C4-2B (cell line): ENCODE measurements at regions not wholly inside any gene's neighbourhood (a gene's known extent, or its start where the extent isn't known, plus 50 kb on each side); places are given as distances from the start of the nearest gene placed in this dataset.

Experiments
- H3K27ac ChIP-seq: fragments of 450-650 bp; 2 replicates; pipeline ENCODE4 v1.5.1; 2017
- CTCF ChIP-seq: fragments of 450-650 bp; conservative IDR thresholded peaks from 2 replicates; pipeline ENCODE4 v1.5.1; 2017; ENCODE audit warnings: mild to moderate bottlenecking
- ZFX ChIP-seq: fragments of 450-650 bp; IDR thresholded peaks from 2 replicates; pipeline ENCODE4 v1.6.1; 2017

DNA sequence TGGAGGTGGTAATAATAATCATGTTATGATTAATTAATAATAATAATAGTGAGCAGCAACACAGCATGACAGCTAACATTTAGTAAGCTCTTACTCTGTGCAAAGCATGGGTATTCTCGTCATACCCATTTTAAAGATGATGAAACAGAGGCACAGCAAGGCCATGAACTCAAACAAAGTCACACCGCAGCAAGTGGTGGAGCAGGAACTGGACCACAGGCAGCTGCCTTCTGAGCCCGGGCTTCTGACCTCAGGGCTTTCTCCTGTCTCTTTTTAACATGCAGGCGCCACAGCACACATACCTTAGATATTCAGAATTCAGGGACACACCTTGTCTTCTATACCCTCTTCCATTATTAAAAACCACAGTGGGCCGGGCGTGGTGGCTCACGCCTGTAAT lies 50.7 kb upstream of the SPATA12 start:
- TF ChIP-seq ZFX (no peak), CTCF (no peak)
- no peak overlapping the region for H3K27ac ChIP-seq

DNA sequence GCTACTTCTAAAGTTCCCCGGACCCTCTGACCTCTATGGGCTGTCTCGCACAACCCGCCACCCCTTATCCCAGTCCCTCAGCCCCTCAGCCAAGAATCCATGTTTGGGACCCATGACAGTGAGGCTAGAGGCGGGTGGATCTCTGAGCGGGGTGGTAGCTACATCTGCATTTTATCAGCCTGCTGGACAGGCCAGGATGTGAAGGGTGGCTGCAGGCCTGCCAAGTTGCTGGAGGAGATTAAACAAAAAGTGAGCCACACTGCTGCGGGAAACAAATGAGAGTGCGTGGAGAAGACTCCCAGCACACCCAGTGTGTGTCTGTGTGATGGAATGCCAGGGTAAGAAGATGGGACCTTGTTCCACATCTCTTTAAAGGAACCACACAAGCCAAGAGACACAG lies 51.1 kb upstream of the SPATA12 start:
- no peak overlapping the region for H3K27ac ChIP-seq
- TF ChIP-seq ZFX = no peak
- no peak for TF ChIP-seq CTCF

- TF ChIP-seq CTCF (no peak), ZFX (no peak)
- H3K27ac ChIP-seq = peak overlapping the region; percentile 78
Measured at GRCh38 chr3:57007521-57008460, 52.7 kb upstream of the SPATA12 start.

DNA sequence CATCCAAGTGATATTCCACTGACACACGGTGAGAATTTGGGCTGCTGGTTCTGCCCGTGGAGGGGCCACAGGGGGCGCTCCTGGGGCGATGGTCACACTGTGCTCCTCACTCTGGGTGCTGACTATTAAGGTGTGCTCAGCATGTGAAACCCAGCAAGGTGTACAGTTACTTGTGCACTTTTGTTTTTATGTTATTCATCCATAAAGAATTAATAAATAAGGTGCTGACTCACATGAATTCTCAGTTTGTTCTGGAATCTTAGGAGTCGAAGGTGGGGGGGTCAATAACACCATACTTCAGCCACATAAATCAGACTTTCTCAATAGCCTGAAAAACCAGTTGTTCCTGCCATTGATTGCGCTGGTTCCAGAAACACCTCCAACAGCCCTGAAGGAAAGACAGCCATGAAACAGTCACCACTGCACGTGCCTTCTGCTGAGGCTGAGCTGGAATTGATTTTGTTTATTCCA lies 53.5 kb upstream of the SPATA12 start:
- H3K27ac ChIP-seq = peak overlapping the region; percentile 78
- TF ChIP-seq ZFX = no peak
- peak; percentile 59 for TF ChIP-seq CTCF

DNA sequence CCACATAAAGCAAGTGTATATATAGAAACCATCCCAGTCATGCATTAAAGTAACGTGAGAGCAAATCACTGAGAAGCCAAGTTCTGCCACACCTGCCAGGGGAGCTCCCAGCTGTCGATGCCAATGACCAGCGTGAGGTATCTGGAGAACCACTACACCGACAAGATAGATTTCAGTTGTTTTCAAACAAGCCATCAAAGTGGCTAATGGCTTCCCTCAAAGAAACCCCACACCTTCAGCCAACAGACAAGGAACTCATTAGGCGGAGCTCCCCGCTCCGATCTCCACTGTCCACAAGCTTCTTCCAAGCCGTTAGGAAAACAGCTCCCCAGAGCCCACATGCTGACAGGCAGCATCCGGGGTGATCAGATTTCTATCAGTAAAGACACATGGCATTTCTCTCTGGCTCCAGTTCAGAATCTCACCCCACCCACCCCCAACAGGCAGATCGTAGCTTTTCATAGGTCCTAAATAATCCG lies 54.2 kb upstream of the SPATA12 start:
- H3K27ac ChIP-seq = peak overlapping the region; percentile 78
- TF ChIP-seq ZFX (no peak), CTCF (no peak)

GRCh38 chr3:57004229-57004628 lies 56.2 kb upstream of the SPATA12 start:
- H3K27ac ChIP-seq = no peak overlapping the region
- TF ChIP-seq CTCF = no peak

DNA sequence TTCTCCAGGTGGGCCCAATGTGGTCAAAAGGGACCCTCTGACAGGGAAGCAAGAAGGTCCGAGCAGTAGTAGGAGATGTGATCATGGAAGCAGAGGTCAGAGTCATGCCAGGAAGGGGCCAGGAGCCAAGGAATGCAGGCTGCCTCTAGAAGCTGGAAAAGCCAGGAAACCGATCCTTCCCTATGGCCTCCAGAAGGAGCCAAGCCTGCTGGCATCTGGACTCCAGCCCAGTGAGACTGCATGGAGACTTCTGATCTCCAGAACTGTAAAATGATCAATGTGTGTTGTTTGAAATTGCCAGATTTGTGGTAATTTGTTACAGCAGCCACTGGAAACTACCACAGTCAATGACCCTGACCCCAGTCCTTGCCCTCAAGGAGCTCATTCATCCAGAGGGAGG lies 56.8 kb upstream of the SPATA12 start:
- no peak for TF ChIP-seq ZFX
- TF ChIP-seq CTCF = no peak
- no peak overlapping the region for H3K27ac ChIP-seq
